ENCODE measurements at regions not wholly inside any gene's neighbourhood (a gene's known extent, or its start where the extent isn't known, plus 50 kb on each side); places are given as distances from the start of the nearest gene placed in this dataset.

DNA sequence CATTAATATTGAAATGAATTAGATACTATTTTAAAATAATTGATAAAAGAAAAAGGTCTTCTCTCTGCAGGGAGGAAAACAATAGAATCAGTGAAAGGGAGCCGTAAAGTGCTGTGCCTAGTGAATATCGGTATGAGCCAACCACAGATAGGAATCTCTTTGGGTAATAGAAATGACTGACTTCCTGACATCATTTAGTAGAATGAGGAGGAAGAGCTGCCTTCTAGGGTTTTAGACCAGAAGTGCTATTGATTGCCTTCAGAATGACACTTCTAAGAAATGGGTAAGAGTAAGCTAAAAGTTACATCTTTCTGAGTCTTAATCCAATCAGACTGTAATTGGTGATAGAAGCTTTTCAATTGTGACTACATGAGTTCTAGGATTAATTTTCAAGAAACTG is 134.0 kb upstream of the MAP9 start:
- TF ChIP-seq, protein P1, sequence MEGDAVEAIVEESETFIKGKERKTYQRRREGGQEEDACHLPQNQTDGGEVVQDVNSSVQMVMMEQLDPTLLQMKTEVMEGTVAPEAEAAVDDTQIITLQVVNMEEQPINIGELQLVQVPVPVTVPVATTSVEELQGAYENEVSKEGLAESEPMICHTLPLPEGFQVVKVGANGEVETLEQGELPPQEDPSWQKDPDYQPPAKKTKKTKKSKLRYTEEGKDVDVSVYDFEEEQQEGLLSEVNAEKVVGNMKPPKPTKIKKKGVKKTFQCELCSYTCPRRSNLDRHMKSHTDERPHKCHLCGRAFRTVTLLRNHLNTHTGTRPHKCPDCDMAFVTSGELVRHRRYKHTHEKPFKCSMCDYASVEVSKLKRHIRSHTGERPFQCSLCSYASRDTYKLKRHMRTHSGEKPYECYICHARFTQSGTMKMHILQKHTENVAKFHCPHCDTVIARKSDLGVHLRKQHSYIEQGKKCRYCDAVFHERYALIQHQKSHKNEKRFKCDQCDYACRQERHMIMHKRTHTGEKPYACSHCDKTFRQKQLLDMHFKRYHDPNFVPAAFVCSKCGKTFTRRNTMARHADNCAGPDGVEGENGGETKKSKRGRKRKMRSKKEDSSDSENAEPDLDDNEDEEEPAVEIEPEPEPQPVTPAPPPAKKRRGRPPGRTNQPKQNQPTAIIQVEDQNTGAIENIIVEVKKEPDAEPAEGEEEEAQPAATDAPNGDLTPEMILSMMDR (conservative IDR thresholded peaks at IDR 0.05) = no peak
- no peak for TF ChIP-seq EZH2 (IDR thresholded peaks at IDR 0.05; ENCODE audit: low read depth)
